DOHH2 (cell line): ENCODE measurements at regions not wholly inside any gene's neighbourhood (a gene's known extent, or its start where the extent isn't known, plus 50 kb on each side); places are given as distances from the start of the nearest gene placed in this dataset.

Experiments used
- CTCF ChIP-seq: fragments of 200-600 bp; sonication (generic); IDR thresholded peaks from one replicate; pipeline ENCODE4 v1.5.1; 2014; ENCODE audit warnings: antibody characterized with exemption, mild to moderate bottlenecking, low read depth, low read length; ENCODE audit not compliant: poor library complexity, severe bottlenecking
- EZH2phosphoT487 ChIP-seq: fragments of 200-600 bp; sonication (generic); IDR thresholded peaks from 2 replicates; pipeline ENCODE4 v1.6.1; 2017; ENCODE audit warnings: borderline replicate concordance, mild to moderate bottlenecking, antibody characterized with exemption, low read length, moderate library complexity, mixed read lengths

- TF ChIP-seq CTCF: no peak
- no peak for TF ChIP-seq EZH2phosphoT487
Measured at GRCh38 chr6:139533171-139533570, 158.7 kb upstream of the CITED2 start.
